ENCODE measurements at regions not wholly inside any gene's neighbourhood (a gene's known extent, or its start where the extent isn't known, plus 50 kb on each side); places are given as distances from the start of the nearest gene placed in this dataset.

DNA sequence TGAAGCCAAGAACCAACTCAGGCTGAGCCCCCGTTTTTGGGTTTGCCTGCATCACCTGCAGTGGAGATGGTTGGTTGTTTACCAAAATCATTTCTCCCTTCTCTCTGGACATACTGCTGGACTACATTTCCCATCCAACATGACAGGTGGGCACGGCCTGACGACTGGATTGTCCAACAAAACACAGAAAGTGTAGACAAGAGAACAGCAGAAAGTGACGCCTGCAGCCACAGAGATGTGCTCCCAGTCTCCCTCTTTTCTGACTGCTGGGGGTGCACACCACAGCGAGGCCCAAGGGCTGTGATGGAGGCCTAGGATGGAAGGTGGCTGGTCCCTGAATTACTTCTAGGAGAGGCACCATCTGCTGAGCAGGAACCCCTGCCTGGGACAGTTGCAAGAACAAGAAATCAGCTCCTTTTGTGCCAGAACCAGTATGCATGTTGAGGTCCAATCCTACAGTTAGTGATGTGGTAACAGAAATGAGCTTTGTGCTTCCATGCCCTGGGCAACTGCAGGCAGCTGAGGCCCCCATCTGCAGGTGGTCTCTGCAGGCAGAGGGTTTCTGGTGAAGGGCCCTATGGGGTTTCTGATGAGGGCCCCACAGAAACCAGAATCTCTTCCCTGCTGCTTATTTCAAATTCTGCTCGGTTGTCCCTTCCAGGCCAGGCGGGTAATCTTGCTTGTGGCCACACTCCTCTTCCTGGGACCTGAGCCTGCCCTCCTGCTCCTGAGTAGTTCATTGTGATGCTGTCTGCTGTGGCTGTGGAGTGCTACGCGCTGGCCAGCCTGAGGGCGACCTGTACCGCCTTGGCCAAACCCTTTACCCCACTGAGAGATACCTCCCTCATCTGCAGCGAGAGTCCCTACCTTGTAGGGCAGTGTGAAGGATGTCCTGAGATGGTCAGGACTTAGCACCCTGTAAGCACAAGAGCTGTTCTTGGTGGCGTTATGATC, 168.3 kb downstream of the ASB1 start:
- H3K4me3 ChIP-seq (ENCODE audit: low read depth, low read length), result no peak overlapping the region
- no peak for DNase-seq (ENCODE audit: low read depth)
- TF ChIP-seq, protein P1, sequence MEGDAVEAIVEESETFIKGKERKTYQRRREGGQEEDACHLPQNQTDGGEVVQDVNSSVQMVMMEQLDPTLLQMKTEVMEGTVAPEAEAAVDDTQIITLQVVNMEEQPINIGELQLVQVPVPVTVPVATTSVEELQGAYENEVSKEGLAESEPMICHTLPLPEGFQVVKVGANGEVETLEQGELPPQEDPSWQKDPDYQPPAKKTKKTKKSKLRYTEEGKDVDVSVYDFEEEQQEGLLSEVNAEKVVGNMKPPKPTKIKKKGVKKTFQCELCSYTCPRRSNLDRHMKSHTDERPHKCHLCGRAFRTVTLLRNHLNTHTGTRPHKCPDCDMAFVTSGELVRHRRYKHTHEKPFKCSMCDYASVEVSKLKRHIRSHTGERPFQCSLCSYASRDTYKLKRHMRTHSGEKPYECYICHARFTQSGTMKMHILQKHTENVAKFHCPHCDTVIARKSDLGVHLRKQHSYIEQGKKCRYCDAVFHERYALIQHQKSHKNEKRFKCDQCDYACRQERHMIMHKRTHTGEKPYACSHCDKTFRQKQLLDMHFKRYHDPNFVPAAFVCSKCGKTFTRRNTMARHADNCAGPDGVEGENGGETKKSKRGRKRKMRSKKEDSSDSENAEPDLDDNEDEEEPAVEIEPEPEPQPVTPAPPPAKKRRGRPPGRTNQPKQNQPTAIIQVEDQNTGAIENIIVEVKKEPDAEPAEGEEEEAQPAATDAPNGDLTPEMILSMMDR (IDR thresholded peaks at IDR 0.05; ENCODE audit: insufficient read depth, low read depth, low read length), result no peak

- TF ChIP-seq, protein P1 (IDR thresholded peaks at IDR 0.05; ENCODE audit: insufficient read depth, low read depth, low read length), result no peak
- DNase-seq (ENCODE audit: low read depth), result no peak
- H3K4me3 ChIP-seq (ENCODE audit: low read depth, low read length), result no peak overlapping the region
These were observed 169.2 kb downstream of the ASB1 start for GRCh38 chr2:238595750-238596570.

DNA sequence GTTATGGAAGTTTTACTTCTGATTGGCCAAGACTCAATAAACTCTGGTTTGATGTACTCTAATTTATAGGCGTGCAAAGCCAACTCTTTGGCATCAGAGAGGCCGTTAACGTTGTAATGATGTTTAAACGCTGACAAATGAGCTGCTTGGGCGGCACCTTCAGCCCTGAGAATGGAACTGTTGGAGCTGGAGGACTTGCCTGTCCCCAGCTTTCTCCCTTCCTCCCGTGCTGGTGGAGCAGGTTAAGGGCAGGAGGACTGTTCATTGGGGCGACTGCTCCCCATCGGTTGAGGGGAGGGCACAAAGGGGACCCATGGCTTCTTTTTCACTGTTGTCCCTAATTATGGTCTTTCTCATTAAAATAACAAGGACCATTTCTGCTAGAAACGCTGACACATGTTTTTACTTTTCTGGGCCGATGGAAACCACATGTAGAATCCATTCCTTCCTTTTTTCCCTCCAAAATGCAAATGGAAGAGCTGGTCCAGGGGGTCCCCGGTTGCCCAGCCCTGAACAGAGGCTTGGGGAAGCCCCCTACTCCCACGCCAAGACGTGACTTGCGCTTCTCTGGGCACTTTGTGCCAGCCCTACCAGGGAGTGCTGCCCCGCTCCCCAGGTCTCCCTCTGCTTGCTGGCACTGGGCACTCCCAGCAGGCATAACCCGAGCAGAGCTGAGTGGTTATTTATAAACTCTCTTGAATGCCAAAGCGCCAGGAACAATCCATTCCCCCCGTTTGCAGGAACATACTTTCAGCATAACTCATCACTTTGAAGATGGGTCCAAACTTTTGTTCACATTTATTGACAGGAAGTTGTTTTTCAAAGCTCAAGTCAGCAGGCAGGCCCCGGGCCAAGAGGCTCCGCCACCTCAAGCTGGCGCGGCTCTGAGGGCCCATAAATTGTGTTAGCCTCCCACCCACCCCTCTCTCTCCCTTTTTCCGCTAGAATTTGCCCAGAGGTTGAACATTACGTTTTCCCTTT, 170.1 kb downstream of the ASB1 start:
- DNase-seq (ENCODE audit: low read depth), result peak; percentile 81
- TF ChIP-seq, protein P1 (IDR thresholded peaks at IDR 0.05; ENCODE audit: insufficient read depth, low read depth, low read length), result no peak
- H3K4me3 ChIP-seq (ENCODE audit: low read depth, low read length), result no peak overlapping the region

DNA sequence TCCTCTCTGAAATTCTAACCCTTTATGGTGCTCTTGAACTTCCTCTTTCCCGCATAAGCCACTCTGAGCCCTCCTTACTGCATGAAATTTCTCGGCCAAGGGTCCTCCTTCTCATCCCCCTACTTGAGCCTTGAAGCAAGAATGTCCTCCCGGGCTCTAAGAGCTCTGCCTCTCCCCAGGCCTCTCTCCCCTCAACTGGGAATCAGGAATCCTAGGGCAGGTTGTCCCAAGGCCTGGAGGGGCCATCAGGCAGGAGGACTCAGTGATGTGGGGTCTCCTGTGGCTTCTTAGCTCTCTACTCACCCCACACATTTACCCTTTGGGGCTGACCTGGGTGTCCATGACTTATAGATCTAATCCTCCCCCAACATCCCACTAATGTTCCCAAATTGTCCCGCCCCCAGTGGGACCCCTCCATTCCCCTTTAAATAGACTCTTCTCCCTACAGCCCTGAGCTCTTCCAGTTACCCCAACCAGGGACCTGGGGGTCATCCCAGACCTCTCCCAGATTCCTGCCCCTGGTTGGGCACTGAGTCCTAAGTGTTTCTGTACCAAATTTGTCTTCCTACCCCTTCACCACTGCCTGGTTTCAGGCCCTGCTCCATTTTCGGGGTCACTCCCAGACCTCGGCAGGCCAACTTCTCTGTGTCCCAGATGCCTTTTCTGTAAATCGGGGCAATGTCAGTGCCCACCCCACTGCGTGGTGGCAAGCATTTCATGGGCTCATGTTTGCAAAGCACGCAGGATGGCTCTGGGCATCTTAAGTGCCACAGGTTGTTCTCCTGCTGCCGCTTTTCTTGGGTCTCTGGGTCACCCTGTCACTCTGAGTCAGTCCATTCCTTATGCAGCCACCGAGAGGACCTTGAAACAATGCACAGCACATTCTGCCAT, 171.2 kb downstream of the ASB1 start:
- DNase-seq (ENCODE audit: low read depth), result no peak
- TF ChIP-seq, protein P1 (IDR thresholded peaks at IDR 0.05; ENCODE audit: insufficient read depth, low read depth, low read length), result no peak
- H3K4me3 ChIP-seq (ENCODE audit: low read depth, low read length), result no peak overlapping the region

- no peak overlapping the region for H3K4me3 ChIP-seq (ENCODE audit: low read depth, low read length)
- DNase-seq (ENCODE audit: low read depth), result no peak
- TF ChIP-seq, protein P1 (IDR thresholded peaks at IDR 0.05; ENCODE audit: insufficient read depth, low read depth, low read length), result no peak
These were observed 172.2 kb downstream of the ASB1 start for GRCh38 chr2:238598802-238599530.

All from fibroblast of villous mesenchyme (primary cell).